Breast epithelium (tissue), 4 donors: ENCODE measurements at regions not wholly inside any gene's neighbourhood (a gene's known extent, or its start where the extent isn't known, plus 50 kb on each side); places are given as distances from the start of the nearest gene placed in this dataset.

ENCODE experiments used
- DNase-seq, 2 donors: peaks; one replicate each; pipeline ENCODE4 v3.0.0-alpha.2; 2019; ENCODE audit warnings: low spot score in 2 of 2
- H3K27ac ChIP-seq, 2 donors: fragments of 200-600 bp; sonication (generic) in 1 of 2; one replicate each; pipeline ENCODE4 v1.5.1; 2016 to 2019; ENCODE audit warnings: mild to moderate bottlenecking in 1 of 2
- H3K27me3 ChIP-seq, 2 donors: fragments of 200-600 bp; sonication (generic) in 1 of 2; one replicate each; pipeline versions ENCODE4 v1.5.1 to v1.6.0; 2017 to 2019; ENCODE audit warnings: control low read depth in 1 of 2, mild to moderate bottlenecking in 1 of 2
- H3K36me3 ChIP-seq: fragments of 200-600 bp; one replicate; pipeline ENCODE4 v1.5.1; 2019
- H3K4me1 ChIP-seq, 2 donors: fragments of 200-600 bp; sonication (generic); one replicate each; pipeline ENCODE4 v1.5.1; 2016 to 2019; ENCODE audit warnings: control low read depth in 1 of 2
- H3K4me3 ChIP-seq, 3 donors: fragments of 200-600 bp; sonication (generic); 1 replicate in 2 of 3; 2 replicates in 1 of 3; pipeline ENCODE4 v1.5.1; 2016 to 2019; ENCODE audit warnings: mild to moderate bottlenecking in 3 of 3, moderate library complexity in 2 of 3
- H3K9me3 ChIP-seq, 2 donors: fragments of 200-600 bp; sonication (generic) in 1 of 2; one replicate each; pipeline ENCODE4 v1.5.1; 2016 to 2019; ENCODE audit warnings: control low read depth in 1 of 2
- CTCF ChIP-seq, 3 donors: fragments of 450-650 bp; IDR thresholded peaks; one replicate each; pipeline ENCODE4 v1.5.1; 2016 to 2017; ENCODE audit warnings: antibody characterized with exemption in 3 of 3, mild to moderate bottlenecking in 3 of 3, moderate library complexity in 3 of 3
- POLR2A ChIP-seq: fragments of 450-650 bp; IDR thresholded peaks from one replicate; pipeline ENCODE4 v1.6.1; 2016; ENCODE audit warnings: antibody characterized with exemption, mild to moderate bottlenecking, moderate library complexity
- POLR2AphosphoS5 ChIP-seq, 3 donors: sonication (generic); formaldehyde crosslinking; IDR thresholded peaks; one replicate each; pipeline ENCODE4 v1.6.1; 2017; ENCODE audit warnings: antibody characterized with exemption in 3 of 3
- intact Hi-C: fragments of 100-400 bp; cut with DNase I; formaldehyde crosslinking; loops from one replicate; pipeline ENCODE4 v1.15.1; 2023; ENCODE audit warnings: low total_unique reads

- no peaks in the 10 kb centered on the region for H3K4me1 ChIP-seq
- TF ChIP-seq POLR2A (no peak), POLR2AphosphoS5 (IDR thresholded peaks at IDR 0.05) (no peak), CTCF (IDR thresholded peaks at IDR 0.05) (no peak)
- H3K4me3 ChIP-seq, result no peak overlapping the region
- intact Hi-C loops, result no loop called here
- no peak overlapping the region for H3K27ac ChIP-seq
- no peaks in the 10 kb centered on the region for H3K27me3 ChIP-seq
- H3K36me3 ChIP-seq, result no peaks in the 10 kb centered on the region
- no peak for DNase-seq
- H3K9me3 ChIP-seq, result no peaks in the 10 kb centered on the region
These were observed 1255.4 kb downstream of the LRFN5 start for GRCh38 chr14:42862114-42862513.

GRCh38 chr14:42860371-42860770 is 1253.7 kb downstream of the LRFN5 start:
- intact Hi-C loops, result no loop called here
- DNase-seq, result no peak
- Histone ChIP-seq H3K27ac (no peak overlapping the region), H3K36me3 (no peaks in the 10 kb centered on the region), H3K4me3 (no peak overlapping the region), H3K27me3 (no peaks in the 10 kb centered on the region), H3K9me3 (no peaks in the 10 kb centered on the region), H3K4me1 (no peaks in the 10 kb centered on the region)
- no peak for TF ChIP-seq CTCF (IDR thresholded peaks at IDR 0.05)
- TF ChIP-seq POLR2A, result no peak
- no peak for TF ChIP-seq POLR2AphosphoS5 (IDR thresholded peaks at IDR 0.05)

GRCh38 chr14:42856106-42856505 is 1249.4 kb downstream of the LRFN5 start:
- H3K27ac ChIP-seq, result no peak overlapping the region
- H3K4me1 ChIP-seq, result no peaks in the 10 kb centered on the region
- H3K27me3 ChIP-seq, result no peaks in the 10 kb centered on the region
- H3K9me3 ChIP-seq, result no peaks in the 10 kb centered on the region
- H3K36me3 ChIP-seq, result no peaks in the 10 kb centered on the region
- no peak overlapping the region for H3K4me3 ChIP-seq
- TF ChIP-seq POLR2AphosphoS5 (IDR thresholded peaks at IDR 0.05) (no peak), POLR2A (no peak), CTCF (IDR thresholded peaks at IDR 0.05) (no peak)
- intact Hi-C loops, result no loop called here
- no peak for DNase-seq

- Histone ChIP-seq H3K27me3 (no peaks in the 10 kb centered on the region), H3K27ac (no peak overlapping the region), H3K4me1 (no peaks in the 10 kb centered on the region), H3K36me3 (no peaks in the 10 kb centered on the region), H3K4me3 (no peak overlapping the region), H3K9me3 (no peaks in the 10 kb centered on the region)
- DNase-seq, result no peak
- no peak for TF ChIP-seq POLR2A
- no peak for TF ChIP-seq CTCF (IDR thresholded peaks at IDR 0.05)
- TF ChIP-seq POLR2AphosphoS5 (IDR thresholded peaks at IDR 0.05), result no peak
- intact Hi-C loops, result no loop called here
These were observed 1248.4 kb downstream of the LRFN5 start for GRCh38 chr14:42855085-42855484.

GRCh38 chr14:42854061-42854460 is 1247.4 kb downstream of the LRFN5 start:
- Histone ChIP-seq H3K4me1 (no peaks in the 10 kb centered on the region), H3K27ac (no peak overlapping the region), H3K9me3 (no peaks in the 10 kb centered on the region), H3K36me3 (no peaks in the 10 kb centered on the region), H3K4me3 (no peak overlapping the region), H3K27me3 (no peaks in the 10 kb centered on the region)
- DNase-seq, result no peak
- intact Hi-C loops, result no loop called here
- no peak for TF ChIP-seq POLR2A
- TF ChIP-seq CTCF (IDR thresholded peaks at IDR 0.05), result no peak
- no peak for TF ChIP-seq POLR2AphosphoS5 (IDR thresholded peaks at IDR 0.05)
